Pancreas (tissue), 10 donors: ENCODE measurements at regions not wholly inside any gene's neighbourhood (a gene's known extent, or its start where the extent isn't known, plus 50 kb on each side); places are given as distances from the start of the nearest gene placed in this dataset.
A peak's percentile ranks its signal among the peaks of the same experiment; 100 is the strongest.

Source experiments
- ATAC-seq, 4 donors: fragments of 200-7000 bp; cut with Tn5 transposase; one replicate each; pipeline versions ENCODE4 v1.8.0 to v1.9.1; 2020; ENCODE audit warnings: mild to moderate bottlenecking in 4 of 4, moderate library complexity in 4 of 4
- DNase-seq, 6 donors: peaks; one replicate each; pipeline ENCODE4 v3.0.0-alpha.2; 2020
- FAIRE-seq: peaks from 2 replicates; lab custom pipeline; 2012; peaks lifted over from hg19 to GRCh38; lab: Jason Lieb, UNC
- H3K27ac ChIP-seq, 4 donors: fragments of 200-600 bp; sonication (generic); 1 replicate in 3 of 4; 2 replicates in 1 of 4; pipeline versions ENCODE4 v1.5.0 to v1.8.0; 2020
- H3K27me3 ChIP-seq, 4 donors: fragments of 200-600 bp; one replicate each; pipeline ENCODE4 v1.8.0; 2021
- H3K36me3 ChIP-seq, 3 donors: fragments of 200-600 bp; sonication (generic) in 1 of 3; one replicate each; pipeline versions ENCODE4 v1.5.0 to v1.8.0; 2020 to 2021
- H3K4me1 ChIP-seq, 3 donors: fragments of 200-600 bp; one replicate each; pipeline ENCODE4 v1.8.0; 2021
- H3K4me3 ChIP-seq, 4 donors: fragments of 200-600 bp; sonication (generic) in 2 of 4; one replicate each; pipeline versions ENCODE4 v1.5.0 to v1.8.0; 2020 to 2021
- H3K9me3 ChIP-seq, 4 donors: fragments of 200-600 bp; one replicate each; pipeline ENCODE4 v1.8.0; 2021
- WGBS, 2 donors: extraction: QIAGEN DNeasy Blood & Tissue Kit; methylation state at CpG; one replicate each; pipeline ENCODE4 v1.1.7; 2013; 5-methylcytosine and 5-hydroxymethylcytosine counted together
- intact Hi-C, 3 donors: fragments of 100-400 bp; cut with DNase I; formaldehyde crosslinking; loops; one replicate each; pipeline versions ENCODE4 v1.11.1 to v1.14.2; 2022
- TF ChIP-seq, protein P1 (sequence below), 4 donors: fragments of 200-600 bp; sonication (generic) in 3 of 4; IDR thresholded peaks; one replicate each; pipeline versions ENCODE4 v1.5.0 to v1.8.0; 2021; ENCODE audit warnings: antibody characterized with exemption in 4 of 4
- donor health status: healthy with polysubstance abuse.
- donor health status: DM: no; HTN: no; CAD: no; lungs with moderate emphysema.
- donor health status: DM: no; HTN: no; CAD: no.
- donor health status: control.
- donor health status: control.
- donor health status: Bipolar disorder and iron deficiency.
- donor health status: DM: yes; HTN: yes; CAD: no.
- donor health status: DM: no; HTN: no; CAD: no.
- donor health status: DM: no; HTN: no; CAD: no.
- donor health status: DM: yes; HTN: yes; CAD: no.

DNA sequence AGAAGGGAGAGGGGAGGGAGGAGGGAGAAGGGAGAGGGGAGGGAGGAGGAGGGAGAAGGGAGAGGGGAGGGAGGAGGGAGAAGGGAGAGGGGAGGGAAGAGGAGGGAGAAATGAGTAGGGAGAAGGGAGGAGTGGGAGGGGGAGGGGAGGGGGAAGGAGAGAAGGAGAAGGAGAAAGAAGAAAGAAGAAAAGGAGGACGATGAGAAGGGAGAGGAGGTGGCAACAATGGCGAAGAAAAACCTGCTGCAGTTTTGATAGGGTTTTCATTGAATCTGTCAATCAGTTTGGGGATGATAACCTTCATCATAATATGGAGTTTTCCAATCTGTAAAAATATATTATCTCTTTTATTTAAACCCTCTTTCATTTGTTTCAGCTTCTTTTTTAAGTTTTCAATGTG, 185.2 kb downstream of the ADAM29 start:
- no peak for FAIRE-seq
- TF ChIP-seq, protein P1, sequence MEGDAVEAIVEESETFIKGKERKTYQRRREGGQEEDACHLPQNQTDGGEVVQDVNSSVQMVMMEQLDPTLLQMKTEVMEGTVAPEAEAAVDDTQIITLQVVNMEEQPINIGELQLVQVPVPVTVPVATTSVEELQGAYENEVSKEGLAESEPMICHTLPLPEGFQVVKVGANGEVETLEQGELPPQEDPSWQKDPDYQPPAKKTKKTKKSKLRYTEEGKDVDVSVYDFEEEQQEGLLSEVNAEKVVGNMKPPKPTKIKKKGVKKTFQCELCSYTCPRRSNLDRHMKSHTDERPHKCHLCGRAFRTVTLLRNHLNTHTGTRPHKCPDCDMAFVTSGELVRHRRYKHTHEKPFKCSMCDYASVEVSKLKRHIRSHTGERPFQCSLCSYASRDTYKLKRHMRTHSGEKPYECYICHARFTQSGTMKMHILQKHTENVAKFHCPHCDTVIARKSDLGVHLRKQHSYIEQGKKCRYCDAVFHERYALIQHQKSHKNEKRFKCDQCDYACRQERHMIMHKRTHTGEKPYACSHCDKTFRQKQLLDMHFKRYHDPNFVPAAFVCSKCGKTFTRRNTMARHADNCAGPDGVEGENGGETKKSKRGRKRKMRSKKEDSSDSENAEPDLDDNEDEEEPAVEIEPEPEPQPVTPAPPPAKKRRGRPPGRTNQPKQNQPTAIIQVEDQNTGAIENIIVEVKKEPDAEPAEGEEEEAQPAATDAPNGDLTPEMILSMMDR (IDR thresholded peaks at IDR 0.05): no peak
- WGBS, 2 donors: 30 to 71% methylated on average over 2 of the region's 2 CpGs
- Histone ChIP-seq H3K36me3 (no peaks in the 10 kb centered on the region), H3K27me3 (no peaks in the 10 kb centered on the region), H3K9me3 (no peaks in the 10 kb centered on the region), H3K4me1 (no peaks in the 10 kb centered on the region), H3K4me3 (no peak overlapping the region), H3K27ac (no peak overlapping the region)
- no peak for DNase-seq
- intact Hi-C loops: no loop called here
- no peak for ATAC-seq

DNA sequence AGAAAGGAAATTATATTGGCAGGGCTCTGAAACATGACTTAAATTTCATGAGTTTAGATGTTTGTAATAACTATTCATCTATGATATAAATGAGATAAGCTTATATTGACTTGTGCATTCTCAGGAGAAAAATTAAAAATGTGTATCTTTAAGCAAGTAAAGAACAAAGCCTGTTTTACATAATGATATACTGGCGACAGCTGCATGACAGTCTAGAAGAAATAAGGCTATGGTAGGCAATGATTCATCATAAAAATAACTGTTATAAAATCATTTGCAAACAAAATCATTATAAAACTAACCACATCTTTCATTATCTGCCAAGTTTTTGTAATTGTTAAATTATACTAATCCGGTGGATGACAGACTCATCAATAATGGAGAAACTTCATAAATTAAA, 188.1 kb downstream of the ADAM29 start:
- intact Hi-C loops: no loop called here
- no peak overlapping the region for H3K4me3 ChIP-seq
- ATAC-seq (no peak), DNase-seq (no peak), FAIRE-seq (no peak)
- no peak overlapping the region for H3K27ac ChIP-seq
- no peaks in the 10 kb centered on the region for H3K36me3 ChIP-seq
- no peaks in the 10 kb centered on the region for H3K9me3 ChIP-seq
- 61 to 73% methylated on average over 2 of the region's 2 CpGs for WGBS, 2 donors
- TF ChIP-seq, protein P1 (IDR thresholded peaks at IDR 0.05): no peak
- no peaks in the 10 kb centered on the region for H3K27me3 ChIP-seq
- no peaks in the 10 kb centered on the region for H3K4me1 ChIP-seq

DNA sequence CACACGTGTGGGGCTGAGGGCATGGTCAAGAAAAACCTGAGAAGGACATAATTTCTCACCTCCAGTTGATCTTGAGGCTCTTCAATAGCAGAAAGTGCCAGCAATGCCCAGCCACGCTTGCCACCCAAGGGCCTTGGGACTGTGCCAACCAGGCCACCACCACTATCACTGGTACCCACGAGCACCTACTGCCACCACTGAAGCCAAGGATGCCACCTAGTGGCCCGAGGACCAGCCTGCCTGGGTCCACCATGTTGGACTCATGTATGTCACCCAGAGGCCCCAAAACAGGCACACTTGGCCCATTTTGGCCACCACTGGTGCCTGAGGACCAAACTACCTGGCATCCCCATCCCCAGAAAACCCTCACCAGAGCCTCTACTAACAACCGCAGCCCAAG, 191.8 kb downstream of the ADAM29 start:
- intact Hi-C loops: no loop called here
- Histone ChIP-seq H3K4me3 (no peak overlapping the region), H3K27me3 (no peaks in the 10 kb centered on the region), H3K4me1 (no peaks in the 10 kb centered on the region), H3K27ac (no peak overlapping the region), H3K36me3 (no peaks in the 10 kb centered on the region), H3K9me3 (peaks cover 0 to 2% (median 0%) of the 10 kb centered on the region in 4 donors)
- DNase-seq (peak in 2 of 6 donors; percentile 24 to 47), FAIRE-seq (no peak), ATAC-seq (no peak)
- TF ChIP-seq, protein P1 (IDR thresholded peaks at IDR 0.05): no peak
- 61 to 65% methylated on average over 5 of the region's 5 CpGs for WGBS, 2 donors

DNA sequence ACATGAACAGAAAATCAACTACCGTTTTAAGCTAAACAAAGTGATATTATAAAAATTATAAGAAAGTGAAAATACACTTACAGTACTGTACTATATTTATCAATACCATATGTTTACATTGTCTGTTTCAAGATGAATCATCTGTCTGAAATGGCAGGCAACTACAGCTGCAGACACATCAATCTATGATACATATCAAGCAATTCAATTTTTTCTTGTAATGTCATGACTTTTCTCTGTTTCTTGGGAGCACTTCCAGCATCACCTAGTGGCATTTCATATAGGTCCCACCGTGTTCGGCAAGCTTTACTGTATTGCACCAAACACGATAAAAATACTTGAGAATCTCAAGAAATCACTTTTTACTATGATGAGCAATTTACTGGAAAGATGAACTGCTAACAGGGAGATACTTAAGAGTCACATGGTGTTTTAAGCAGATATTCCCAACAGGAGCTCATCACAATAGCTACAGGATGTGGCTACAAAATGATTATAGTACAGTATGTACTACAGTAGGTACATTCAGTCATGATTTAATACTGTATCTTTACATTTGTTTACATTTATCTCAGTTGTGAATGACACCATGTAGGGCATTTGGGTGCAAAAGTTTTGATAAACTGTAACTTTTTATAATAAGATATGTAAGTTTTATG, 207.4 kb downstream of the ADAM29 start:
- no peaks in the 10 kb centered on the region for H3K9me3 ChIP-seq
- no peak for FAIRE-seq
- no peaks in the 10 kb centered on the region for H3K36me3 ChIP-seq
- no peaks in the 10 kb centered on the region for H3K27me3 ChIP-seq
- intact Hi-C loops: no loop called here
- H3K4me3 ChIP-seq: no peak overlapping the region
- ATAC-seq: no peak
- TF ChIP-seq, protein P1 (IDR thresholded peaks at IDR 0.05): no peak
- H3K27ac ChIP-seq: no peak overlapping the region
- H3K4me1 ChIP-seq: no peaks in the 10 kb centered on the region
- DNase-seq: no peak
- 68 to 86% methylated on average over 4 of the region's 4 CpGs for WGBS, 2 donors

DNA sequence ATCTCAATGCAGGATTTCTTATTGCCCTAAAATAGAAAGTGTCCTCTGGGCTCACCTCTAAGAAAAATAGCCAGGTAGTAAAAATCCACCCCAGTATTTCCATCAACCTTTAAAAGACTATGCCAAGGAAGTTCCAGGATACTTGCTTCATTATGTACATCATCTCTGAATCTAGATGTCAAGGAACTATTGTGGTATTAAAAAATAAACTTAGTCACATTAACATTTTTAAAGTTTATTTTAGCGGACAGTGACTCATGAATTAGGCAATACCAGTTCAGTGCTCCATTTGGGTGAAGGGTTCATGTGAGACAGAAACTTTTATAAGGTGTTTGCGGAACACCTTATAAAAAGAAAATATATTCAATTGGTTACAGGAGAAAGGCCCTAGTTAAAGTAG, 209.2 kb downstream of the ADAM29 start:
- no peaks in the 10 kb centered on the region for H3K9me3 ChIP-seq
- TF ChIP-seq, protein P1 (IDR thresholded peaks at IDR 0.05): no peak
- intact Hi-C loops: no loop called here
- no peak overlapping the region for H3K4me3 ChIP-seq
- WGBS, 2 donors: 60 to 64% methylated on average over 2 of the region's 2 CpGs
- no peak overlapping the region for H3K27ac ChIP-seq
- H3K36me3 ChIP-seq: no peaks in the 10 kb centered on the region
- H3K27me3 ChIP-seq: no peaks in the 10 kb centered on the region
- H3K4me1 ChIP-seq: no peaks in the 10 kb centered on the region
- no peak for FAIRE-seq
- no peak for ATAC-seq
- DNase-seq: no peak
